GM23338 (cell line): ENCODE measurements at regions not wholly inside any gene's neighbourhood (a gene's known extent, or its start where the extent isn't known, plus 50 kb on each side); places are given as distances from the start of the nearest gene placed in this dataset.

ENCODE experiments used
- ATAC-seq: fragments of 200-7000 bp; cut with Tn5 transposase; 3 replicates; pipeline ENCODE4 v1.9.1; 2020
- DNase-seq: peaks from one replicate; pipeline ENCODE4 v3.0.0-alpha.2; 2015; ENCODE audit warnings: low spot score
- H2AFZ ChIP-seq: fragments of 200-600 bp; sonication (generic); 2 replicates; pipeline ENCODE4 v1.8.0; 2016; ENCODE audit warnings: antibody characterized with exemption, mild to moderate bottlenecking, moderate library complexity
- H3F3A ChIP-seq: fragments of 200-600 bp; sonication (generic); replicated peaks from 2 replicates; pipeline ENCODE4 v1.8.0; 2017; ENCODE audit warnings: antibody characterized with exemption, mixed run types, low read depth
- H3K27ac ChIP-seq: fragments of 200-600 bp; sonication (generic); 2 replicates; pipeline ENCODE4 v1.6.1; 2016; ENCODE audit warnings: low read depth
- H3K27me3 ChIP-seq: fragments of 200-600 bp; sonication (generic); 2 replicates; pipeline ENCODE4 v1.8.0; 2016; ENCODE audit warnings: mild to moderate bottlenecking, mixed run types, moderate library complexity; ENCODE audit not compliant: insufficient read depth
- H3K36me3 ChIP-seq: fragments of 200-600 bp; sonication (generic); 2 replicates; pipeline ENCODE4 v1.8.0; 2016; ENCODE audit warnings: mild to moderate bottlenecking; ENCODE audit not compliant: insufficient read depth
- H3K4me1 ChIP-seq: fragments of 200-600 bp; sonication (generic); 2 replicates; pipeline ENCODE4 v1.8.0; 2016; ENCODE audit warnings: mild to moderate bottlenecking, moderate library complexity; ENCODE audit not compliant: insufficient read depth
- H3K4me2 ChIP-seq: fragments of 200-600 bp; sonication (generic); 2 replicates; pipeline ENCODE4 v1.7.1; 2017; ENCODE audit warnings: mixed run types
- H3K4me3 ChIP-seq: fragments of 200-600 bp; sonication (generic); 2 replicates; pipeline ENCODE4 v1.6.1; 2016; ENCODE audit warnings: mixed run types
- H3K79me2 ChIP-seq: fragments of 200-600 bp; sonication (generic); replicated peaks from 2 replicates; pipeline ENCODE4 v1.8.0; 2017; ENCODE audit warnings: mild to moderate bottlenecking; ENCODE audit not compliant: insufficient read depth
- H3K9me2 ChIP-seq: fragments of 200-600 bp; sonication (generic); 2 replicates; pipeline ENCODE4 v1.8.0; 2017; ENCODE audit not compliant: insufficient read depth
- H4K20me1 ChIP-seq: fragments of 200-600 bp; sonication (generic); replicated peaks from 2 replicates; pipeline ENCODE4 v1.8.0; 2017; ENCODE audit warnings: mild to moderate bottlenecking; ENCODE audit not compliant: insufficient read depth
- H3K27ac Mint-ChIP-seq: 2 replicates; pipeline ENCODE4 v1.8.0; 2020; ENCODE audit warnings: inconsistent platforms, mild to moderate bottlenecking, moderate library complexity, mixed read lengths
- H3K27me3 Mint-ChIP-seq: 3 replicates; pipeline ENCODE4 v1.8.0; 2022; ENCODE audit warnings: low read depth, mild to moderate bottlenecking, moderate library complexity, mixed read lengths, inconsistent platforms; ENCODE audit not compliant: insufficient read depth, poor library complexity
- H3K36me3 Mint-ChIP-seq: 3 replicates; pipeline ENCODE4 v1.8.0; 2021; ENCODE audit warnings: low read depth, mild to moderate bottlenecking, inconsistent platforms, moderate library complexity, mixed read lengths
- H3K4me1 Mint-ChIP-seq: 3 replicates; pipeline ENCODE4 v1.8.0; 2020; ENCODE audit warnings: mild to moderate bottlenecking, inconsistent platforms, mixed read lengths
- H3K4me3 Mint-ChIP-seq: 3 replicates; pipeline ENCODE4 v1.8.0; 2021; ENCODE audit warnings: moderate library complexity, mild to moderate bottlenecking, inconsistent platforms, mixed read lengths
- H3K9me3 Mint-ChIP-seq: 3 replicates; pipeline ENCODE4 v1.8.0; 2020; ENCODE audit warnings: moderate library complexity, mild to moderate bottlenecking, inconsistent platforms, mixed read lengths
- ETS1 ChIP-seq: IDR thresholded peaks from 2 replicates; pipeline ENCODE4 v1.6.1; 2016; ENCODE audit warnings: antibody characterized with exemption
- EZH2phosphoT487 ChIP-seq: fragments of 200-600 bp; sonication (generic); IDR thresholded peaks from one replicate; pipeline ENCODE4 v1.8.1; 2018; ENCODE audit warnings: antibody characterized with exemption; ENCODE audit not compliant: unreplicated experiment
- JUNB ChIP-seq: IDR thresholded peaks from one replicate; pipeline ENCODE4 v1.6.1; 2016; ENCODE audit warnings: antibody characterized with exemption; ENCODE audit not compliant: unreplicated experiment
- POLR2AphosphoS5 ChIP-seq: IDR thresholded peaks from 2 replicates; pipeline ENCODE4 v1.6.1; 2016; ENCODE audit warnings: antibody characterized with exemption, low read depth
- REST ChIP-seq: IDR thresholded peaks from one replicate; pipeline ENCODE4 v1.6.1; 2018; ENCODE audit warnings: antibody characterized with exemption; ENCODE audit not compliant: unreplicated experiment
- ZNF331 ChIP-seq: fragments of 250-450 bp; sonication (Bioruptor Pico); IDR thresholded peaks from 2 replicates; pipeline ENCODE4 v1.5.0; 2020; ENCODE audit warnings: low read depth, mild to moderate bottlenecking, moderate library complexity

- TF ChIP-seq REST (no peak), ETS1 (no peak), POLR2AphosphoS5 (no peak), JUNB (no peak)
Observed at GRCh38 chr13:24615114-24615513, 65.1 kb upstream of the ATP12A start (continued).

- H3K27me3 Mint-ChIP-seq = peaks cover 12% of the 10 kb centered on the region
- H3K27ac Mint-ChIP-seq = no peak overlapping the region
- no peak overlapping the region for H3K4me3 ChIP-seq
- H3K9me2 ChIP-seq = no peaks in the 10 kb centered on the region
- H3F3A ChIP-seq = no peaks in the 10 kb centered on the region
- H3K4me1 ChIP-seq = no peaks in the 10 kb centered on the region
- H3K9me3 Mint-ChIP-seq = no peaks in the 10 kb centered on the region
- no peaks in the 10 kb centered on the region for H3K79me2 ChIP-seq
- no peak overlapping the region for H2AFZ ChIP-seq
- H4K20me1 ChIP-seq = no peaks in the 10 kb centered on the region
- ATAC-seq (no peak), DNase-seq (no peak)
- no peak for TF ChIP-seq EZH2phosphoT487
- H3K36me3 Mint-ChIP-seq = no peaks in the 10 kb centered on the region
- H3K4me3 Mint-ChIP-seq = no peak overlapping the region
- H3K4me1 Mint-ChIP-seq = peaks cover 17% of the 10 kb centered on the region; the same call in 2 of the 3 replicates
- H3K27me3 ChIP-seq = no peaks in the 10 kb centered on the region
- H3K27ac ChIP-seq = no peak overlapping the region
- no peaks in the 10 kb centered on the region for H3K36me3 ChIP-seq
- no peak overlapping the region for H3K4me2 ChIP-seq
Observed at GRCh38 chr13:24615911-24616472, 64.2 kb upstream of the ATP12A start.

GRCh38 chr13:24616514-24616913 lies 63.7 kb upstream of the ATP12A start:
- Histone ChIP-seq H3K4me2 (no peak overlapping the region), H3K9me2 (no peaks in the 10 kb centered on the region), H4K20me1 (no peaks in the 10 kb centered on the region), H3K36me3 (no peaks in the 10 kb centered on the region), H3K79me2 (no peaks in the 10 kb centered on the region), H3K4me3 (no peak overlapping the region), H3K27ac (no peak overlapping the region), H2AFZ (no peak overlapping the region), H3K4me1 (no peaks in the 10 kb centered on the region), H3F3A (no peaks in the 10 kb centered on the region), H3K27me3 (no peaks in the 10 kb centered on the region)
- TF ChIP-seq ZNF331 (CRISPR knock-in tag) (no peak), EZH2phosphoT487 (no peak)
- no peak overlapping the region for H3K27ac Mint-ChIP-seq
- H3K36me3 Mint-ChIP-seq = no peaks in the 10 kb centered on the region
- no peaks in the 10 kb centered on the region for H3K9me3 Mint-ChIP-seq
- ATAC-seq (no peak), DNase-seq (no peak)
- no peak overlapping the region for H3K4me3 Mint-ChIP-seq
- H3K27me3 Mint-ChIP-seq = peaks cover 12% of the 10 kb centered on the region
- peaks cover 17% of the 10 kb centered on the region; the same call in 2 of the 3 replicates for H3K4me1 Mint-ChIP-seq
